Activated T-helper 17 cell treated with anti-CD3 and anti-CD28 coated beads, Interleukin-2, amount 50 U/mL, for 72 hours (primary cell): ENCODE measurements at regions not wholly inside any gene's neighbourhood (a gene's known extent, or its start where the extent isn't known, plus 50 kb on each side); places are given as distances from the start of the nearest gene placed in this dataset.
A peak's percentile ranks its signal among the peaks of the same experiment; 100 is the strongest.
"Not testable (repeated sequence)": the region's sequence is repeated elsewhere in the genome, so short reads cannot be mapped to it uniquely, and the experiment has no call there.

Experiments used
- ATAC-seq: fragments of 150-1000 bp; cut with Tn5 transposase; replicated peaks from 2 replicates; pipeline ENCODE4 v1.10.0; 2021; ENCODE audit warnings: mild to moderate bottlenecking, moderate library complexity
- H3K27ac Mint-ChIP-seq: one replicate; pipeline ENCODE4 v1.8.0; 2022; ENCODE audit warnings: mixed read lengths
- H3K27me3 Mint-ChIP-seq: one replicate; pipeline ENCODE4 v1.8.0; 2022; ENCODE audit warnings: mixed read lengths
- H3K36me3 Mint-ChIP-seq: one replicate; pipeline ENCODE4 v1.8.0; 2022; ENCODE audit warnings: low read depth, mild to moderate bottlenecking, mixed read lengths
- H3K4me1 Mint-ChIP-seq: one replicate; pipeline ENCODE4 v1.8.0; 2022; ENCODE audit warnings: mixed read lengths
- H3K4me3 Mint-ChIP-seq: one replicate; pipeline ENCODE4 v1.8.0; 2022; ENCODE audit warnings: mild to moderate bottlenecking, mixed read lengths
- H3K9me3 Mint-ChIP-seq: one replicate; pipeline ENCODE4 v1.8.0; 2022; ENCODE audit warnings: mixed read lengths

DNA sequence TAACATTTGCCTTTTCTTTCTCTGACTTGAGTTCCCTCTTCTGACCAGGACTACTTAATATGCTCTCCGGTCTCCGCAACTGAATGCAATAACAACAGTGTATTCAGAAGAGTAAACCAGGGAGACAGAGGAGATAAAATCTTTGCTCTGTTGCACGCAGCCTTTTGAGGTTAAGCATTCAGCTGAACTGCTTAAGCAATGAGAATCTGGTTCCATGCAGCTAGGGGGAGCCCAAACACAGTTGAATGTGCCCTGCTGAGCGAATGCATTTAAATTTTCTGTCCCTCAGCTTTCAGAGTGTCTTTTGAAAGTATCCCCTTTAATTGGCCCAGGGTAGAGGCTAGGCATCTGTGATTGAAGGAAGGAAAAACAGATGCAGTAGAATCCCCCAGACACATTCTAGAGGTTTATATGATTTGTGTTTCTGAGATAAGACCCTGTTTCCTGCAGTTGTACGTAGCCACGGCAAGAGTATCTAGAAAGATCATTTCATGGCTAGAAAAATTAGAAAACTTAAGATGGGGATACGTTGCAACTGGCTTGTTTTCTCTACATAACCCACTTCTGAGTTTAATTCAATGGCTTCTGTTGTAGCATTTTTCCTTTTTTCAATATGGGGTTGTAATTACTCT lies 309.6 kb downstream of the TUSC7 start:
- Mint-ChIP-seq H3K9me3 (no peaks in the 10 kb centered on the region), H3K4me3 (no peak overlapping the region), H3K36me3 (no peaks in the 10 kb centered on the region), H3K27ac (no peak overlapping the region), H3K27me3 (peaks cover 9% of the 10 kb centered on the region), H3K4me1 (no peaks in the 10 kb centered on the region)
- ATAC-seq, result peak; percentile 37

DNA sequence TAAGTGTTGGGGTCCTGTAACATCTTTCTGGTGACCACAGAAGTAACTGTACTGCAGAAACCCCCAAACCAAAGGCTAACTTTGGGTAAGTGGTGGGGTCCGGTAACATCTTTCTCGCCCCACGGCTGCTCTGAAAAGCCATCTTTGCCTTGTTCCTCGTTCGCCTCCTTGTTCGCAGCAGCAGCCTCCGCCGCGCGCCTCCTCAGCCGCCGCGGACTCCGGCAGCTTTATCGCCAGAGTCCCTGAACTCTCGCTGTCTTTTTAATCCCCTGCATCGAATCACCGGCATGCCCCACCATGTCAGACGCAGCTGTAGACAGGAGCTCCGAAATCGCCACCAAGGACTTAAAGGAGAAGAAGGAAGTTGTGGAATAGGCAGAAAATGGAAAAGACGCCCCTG lies 316.8 kb downstream of the TUSC7 start:
- H3K4me3 Mint-ChIP-seq, result no peak overlapping the region
- no peaks in the 10 kb centered on the region for H3K4me1 Mint-ChIP-seq
- H3K9me3 Mint-ChIP-seq, result peaks cover 3% of the 10 kb centered on the region
- H3K36me3 Mint-ChIP-seq, result no peaks in the 10 kb centered on the region
- no peak for ATAC-seq
- H3K27me3 Mint-ChIP-seq, result no peaks in the 10 kb centered on the region
- H3K27ac Mint-ChIP-seq, result no peak overlapping the region

DNA sequence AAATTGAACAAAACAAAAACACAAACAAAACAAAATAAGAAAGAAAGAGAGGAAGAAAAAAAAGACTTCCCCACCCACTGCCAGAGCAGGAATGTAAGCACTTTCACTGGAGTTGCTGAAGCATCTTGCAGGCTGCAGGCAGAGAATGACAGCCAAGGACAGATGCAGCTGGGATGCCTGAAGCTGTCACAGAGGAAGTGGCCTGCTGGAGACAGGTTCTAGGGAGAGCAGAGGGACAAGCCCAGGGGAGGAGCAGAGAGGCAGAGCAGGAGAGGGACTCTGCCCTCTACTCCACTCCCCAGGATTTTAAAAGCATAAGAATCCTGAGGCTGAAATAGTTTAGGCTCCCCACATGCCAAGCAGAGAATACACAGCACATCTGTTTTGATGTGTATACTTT lies 326.2 kb downstream of the TUSC7 start:
- Mint-ChIP-seq H3K9me3 (peaks cover 4% of the 10 kb centered on the region), H3K27me3 (no peaks in the 10 kb centered on the region), H3K4me3 (no peak overlapping the region), H3K36me3 (no peaks in the 10 kb centered on the region), H3K4me1 (no peaks in the 10 kb centered on the region), H3K27ac (no peak overlapping the region)
- ATAC-seq, result no peak

DNA sequence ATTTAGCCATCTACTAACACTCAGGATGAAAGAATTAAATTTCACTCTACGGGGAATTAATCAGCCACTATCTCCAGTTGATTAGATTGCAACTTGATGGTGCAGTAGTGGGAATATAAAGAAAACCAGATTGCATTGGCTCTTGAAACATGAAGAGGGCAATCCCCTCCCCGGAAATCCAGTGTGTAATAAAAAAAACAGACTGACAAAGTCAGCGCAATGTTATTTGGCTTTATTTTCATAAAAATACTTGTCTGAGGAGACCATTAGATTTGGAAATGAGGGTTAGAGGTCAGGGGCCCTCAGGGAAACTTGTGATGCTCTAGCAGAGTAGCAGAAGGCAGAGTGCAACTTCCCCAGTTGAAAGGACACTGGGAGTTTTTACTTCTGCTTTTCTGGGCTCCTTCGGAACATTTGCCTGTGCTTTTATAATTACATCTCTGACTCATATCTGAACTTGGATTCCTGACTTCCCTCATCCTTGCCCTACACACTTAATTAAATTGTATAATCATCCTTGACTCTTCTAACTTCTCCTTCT lies 326.8 kb downstream of the TUSC7 start:
- ATAC-seq, result no peak
- no peak overlapping the region for H3K27ac Mint-ChIP-seq
- peaks cover 4% of the 10 kb centered on the region for H3K9me3 Mint-ChIP-seq
- H3K27me3 Mint-ChIP-seq, result no peaks in the 10 kb centered on the region
- no peak overlapping the region for H3K4me3 Mint-ChIP-seq
- H3K4me1 Mint-ChIP-seq, result no peaks in the 10 kb centered on the region
- H3K36me3 Mint-ChIP-seq, result no peaks in the 10 kb centered on the region

DNA sequence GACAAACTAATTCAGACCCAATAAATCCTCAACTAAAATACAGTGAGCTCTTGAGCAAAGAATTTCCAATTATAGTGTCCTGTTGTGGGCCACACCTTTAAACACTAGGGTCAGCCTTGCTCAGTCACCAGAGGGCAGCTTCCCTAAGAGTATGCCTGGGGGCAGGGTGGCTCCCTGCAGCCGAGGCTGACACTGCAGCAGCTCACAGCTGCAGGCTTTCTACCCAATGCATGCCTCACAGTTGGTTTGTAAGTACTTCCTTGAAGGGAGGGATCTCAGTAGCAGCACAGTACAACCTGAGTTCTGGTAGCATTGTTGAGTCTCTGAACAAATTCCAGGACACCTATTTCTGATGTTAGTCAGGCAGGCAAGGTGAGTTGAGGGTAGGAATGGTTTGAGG lies 335.6 kb downstream of the TUSC7 start:
- Mint-ChIP-seq H3K4me3 (no peak overlapping the region), H3K9me3 (peaks cover 4% of the 10 kb centered on the region), H3K36me3 (no peaks in the 10 kb centered on the region), H3K27ac (no peak overlapping the region), H3K27me3 (no peaks in the 10 kb centered on the region), H3K4me1 (no peaks in the 10 kb centered on the region)
- ATAC-seq, result no peak

DNA sequence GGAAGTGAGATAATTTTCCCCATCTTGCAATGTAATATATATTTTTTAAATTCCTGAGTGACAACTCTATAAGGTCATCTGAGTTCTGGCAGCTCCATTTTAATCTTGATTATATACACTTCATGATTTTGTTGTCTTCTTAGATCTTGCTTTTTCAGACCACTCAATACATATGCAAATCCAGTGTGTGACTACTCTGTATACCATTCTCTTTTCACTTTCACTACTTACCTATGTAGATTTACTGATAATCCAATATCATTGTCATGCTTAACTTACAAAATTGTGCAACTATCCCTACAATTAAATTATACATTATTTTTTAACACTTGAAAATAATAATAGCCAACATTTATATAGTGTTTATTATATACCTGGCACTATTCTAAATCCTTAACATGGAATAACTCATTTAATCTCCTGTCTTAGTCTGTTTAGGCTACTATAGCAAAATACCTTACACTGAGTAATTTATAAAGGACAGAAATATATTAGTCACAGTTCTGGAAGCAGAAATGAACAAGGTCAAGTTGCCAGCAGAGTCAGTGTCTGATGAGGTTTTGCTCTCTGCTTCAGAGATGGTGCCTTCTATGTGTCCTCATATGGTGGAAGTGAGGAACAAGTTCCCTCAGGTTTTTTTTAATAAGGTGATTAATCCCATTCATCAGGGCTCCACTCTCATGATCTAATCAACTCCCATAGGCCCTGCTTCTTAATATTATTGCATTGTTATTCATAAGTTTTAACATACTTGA lies 338.5 kb downstream of the TUSC7 start:
- peaks cover 4% of the 10 kb centered on the region for H3K9me3 Mint-ChIP-seq
- no peaks in the 10 kb centered on the region for H3K27me3 Mint-ChIP-seq

DNA sequence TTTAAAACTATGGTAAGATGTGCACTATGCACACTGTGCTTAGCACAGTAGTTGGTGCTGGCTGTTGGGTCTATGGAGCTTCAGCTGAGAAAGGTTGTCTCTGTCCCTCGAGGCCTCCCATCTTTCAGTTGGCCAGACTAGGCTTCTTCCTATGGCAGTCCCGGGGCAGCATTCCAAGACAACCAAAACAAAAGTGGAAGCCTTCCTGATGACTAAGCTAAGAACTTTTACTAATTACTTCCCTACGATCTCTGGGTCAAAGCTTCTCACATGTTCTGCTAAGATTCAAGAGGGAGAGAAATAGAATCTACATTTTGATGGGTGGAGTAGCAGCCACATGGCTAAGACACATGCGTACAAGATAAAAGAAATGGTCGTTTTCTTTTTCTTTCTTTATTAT lies 342.8 kb downstream of the TUSC7 start:
- no peaks in the 10 kb centered on the region for H3K4me1 Mint-ChIP-seq
- no peak overlapping the region for H3K4me3 Mint-ChIP-seq
- ATAC-seq, result no peak
- peaks cover 4% of the 10 kb centered on the region for H3K9me3 Mint-ChIP-seq
- H3K27ac Mint-ChIP-seq, result no peak overlapping the region
- H3K36me3 Mint-ChIP-seq, result no peaks in the 10 kb centered on the region
- H3K27me3 Mint-ChIP-seq, result no peaks in the 10 kb centered on the region

More for the DNA sequence above, 338.5 kb downstream of the TUSC7 start:
- ATAC-seq, result no peak
- H3K4me3 Mint-ChIP-seq, result no peak overlapping the region
- H3K4me1 Mint-ChIP-seq, result no peaks in the 10 kb centered on the region
- no peaks in the 10 kb centered on the region for H3K36me3 Mint-ChIP-seq
- no peak overlapping the region for H3K27ac Mint-ChIP-seq

DNA sequence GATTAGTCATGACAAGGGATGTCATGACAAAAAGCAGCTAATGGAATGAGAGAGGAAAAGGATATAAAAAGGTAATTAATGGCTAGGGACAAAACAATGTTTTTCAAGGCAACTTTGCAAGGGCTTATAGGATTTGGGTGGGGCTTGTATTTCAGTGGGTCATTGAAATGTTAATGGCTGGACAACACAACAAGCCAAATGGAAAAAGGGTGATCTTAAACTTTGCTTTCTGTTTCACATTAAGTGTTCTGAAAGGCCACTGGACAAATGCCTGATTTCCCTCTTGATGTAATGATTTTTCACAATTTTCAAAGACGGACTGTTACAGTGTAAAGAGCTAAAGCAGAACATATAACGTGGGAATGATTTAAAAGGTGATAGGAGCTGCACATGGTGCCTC lies 345.0 kb downstream of the TUSC7 start:
- no peaks in the 10 kb centered on the region for H3K27me3 Mint-ChIP-seq
- no peak overlapping the region for H3K4me3 Mint-ChIP-seq
- no peak for ATAC-seq

DNA sequence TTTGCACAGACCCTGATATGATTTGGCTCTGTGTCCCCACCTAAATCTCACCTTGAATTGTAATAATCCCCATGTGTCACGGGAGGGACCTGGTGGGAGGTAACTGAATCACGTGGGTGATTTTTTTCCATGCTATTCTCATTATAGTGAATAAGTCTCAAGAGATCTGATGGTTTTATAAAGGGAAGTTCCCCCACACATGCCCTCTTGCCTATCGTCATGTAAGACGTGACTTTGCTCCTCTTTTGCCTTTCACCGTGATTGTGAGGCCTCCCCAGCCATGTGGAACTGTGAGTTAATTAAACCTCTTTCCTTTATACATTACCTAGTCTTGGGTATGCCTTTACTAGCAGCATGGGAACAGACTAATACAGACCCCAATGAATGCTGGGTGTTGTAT lies 347.4 kb downstream of the TUSC7 start:
- H3K27ac Mint-ChIP-seq, H3K27me3 Mint-ChIP-seq, H3K36me3 Mint-ChIP-seq, ATAC-seq, H3K9me3 Mint-ChIP-seq, H3K4me3 Mint-ChIP-seq, H3K4me1 Mint-ChIP-seq: not testable (repeated sequence)

More for the DNA sequence above, 345.0 kb downstream of the TUSC7 start:
- Mint-ChIP-seq H3K27ac (no peak overlapping the region), H3K4me1 (no peaks in the 10 kb centered on the region), H3K9me3 (no peaks in the 10 kb centered on the region), H3K36me3 (no peaks in the 10 kb centered on the region)

DNA sequence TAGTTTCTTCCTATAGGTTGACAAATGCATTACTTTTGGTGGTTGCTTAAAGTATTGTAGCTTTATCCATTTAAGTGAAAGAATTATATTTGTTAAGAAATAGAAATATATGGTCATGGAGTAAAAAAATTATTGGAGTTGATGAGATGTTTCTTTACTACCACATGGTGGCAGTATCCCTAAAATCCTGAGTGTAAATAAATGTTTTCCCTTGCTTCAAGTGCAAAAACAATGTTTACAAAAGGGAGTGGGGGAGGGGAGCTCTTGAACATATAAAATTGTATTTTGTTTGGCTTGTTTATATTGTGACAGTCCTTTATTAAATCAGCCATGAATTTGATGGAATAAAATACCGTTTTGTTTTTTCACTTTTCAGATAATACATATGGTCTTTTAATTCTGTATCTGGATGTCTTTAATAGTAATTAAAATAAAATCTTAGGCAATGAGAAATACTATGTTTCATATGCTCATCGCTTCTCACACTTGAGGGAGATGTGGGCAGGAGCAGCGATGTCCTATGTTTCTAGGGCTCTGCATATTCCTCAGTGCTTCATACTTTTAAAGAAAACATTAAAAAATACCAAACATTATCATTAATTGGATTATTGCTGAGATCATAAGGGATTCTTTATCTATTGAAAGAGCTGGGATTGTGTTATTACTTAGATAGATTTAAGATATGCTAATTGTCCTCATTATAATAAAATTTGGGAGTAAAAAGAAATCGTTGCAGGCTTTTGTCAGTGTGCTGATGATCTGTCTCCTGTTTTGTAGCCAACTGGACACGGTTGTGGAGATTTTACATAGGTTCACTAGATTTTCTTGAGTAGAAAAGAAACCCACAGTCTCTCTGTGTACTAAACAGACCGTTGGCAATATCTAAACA lies 349.7 kb downstream of the TUSC7 start:
- no peaks in the 10 kb centered on the region for H3K36me3 Mint-ChIP-seq
- H3K9me3 Mint-ChIP-seq, result no peaks in the 10 kb centered on the region
- no peaks in the 10 kb centered on the region for H3K4me1 Mint-ChIP-seq
- no peaks in the 10 kb centered on the region for H3K27me3 Mint-ChIP-seq
- no peak for ATAC-seq
- no peak overlapping the region for H3K4me3 Mint-ChIP-seq
- no peak overlapping the region for H3K27ac Mint-ChIP-seq

DNA sequence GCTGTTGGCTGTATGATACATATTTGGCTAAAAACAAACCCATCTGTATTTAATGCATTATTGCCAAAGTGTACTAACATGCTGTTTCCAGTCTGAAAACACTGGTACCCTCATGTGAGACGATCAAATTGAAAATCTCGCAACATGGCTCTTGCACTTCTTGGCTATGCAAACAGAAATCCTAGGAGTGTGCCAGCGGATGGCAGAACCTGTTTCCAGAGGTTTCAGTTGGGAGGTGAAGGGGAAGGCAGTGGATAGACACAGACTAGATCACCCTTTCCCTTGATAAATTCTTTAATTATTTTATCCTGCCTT lies 350.3 kb downstream of the TUSC7 start:
- Mint-ChIP-seq H3K4me3 (no peak overlapping the region), H3K4me1 (no peaks in the 10 kb centered on the region)

DNA sequence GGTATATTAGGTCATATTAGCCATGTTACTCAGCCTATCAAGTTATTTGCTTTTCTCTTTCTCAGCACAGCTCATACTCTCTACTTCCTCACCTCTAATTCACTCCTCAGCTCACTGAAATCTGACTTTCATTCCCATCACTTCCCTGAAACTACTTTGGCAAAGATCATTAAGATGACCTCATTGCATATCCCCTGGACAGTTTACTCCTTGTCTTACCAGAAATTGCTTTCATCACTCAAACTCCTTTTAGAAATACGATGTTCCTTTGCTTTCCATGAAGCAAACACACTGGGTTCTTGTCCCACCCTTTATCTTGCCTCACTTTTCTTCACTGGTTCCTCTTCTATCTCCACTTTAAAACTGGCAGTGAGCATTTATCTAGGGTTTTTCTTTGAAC lies 354.4 kb downstream of the TUSC7 start:
- H3K4me3 Mint-ChIP-seq, result no peak overlapping the region
- no peaks in the 10 kb centered on the region for H3K27me3 Mint-ChIP-seq
- no peak overlapping the region for H3K27ac Mint-ChIP-seq
- H3K36me3 Mint-ChIP-seq, result no peaks in the 10 kb centered on the region
- H3K9me3 Mint-ChIP-seq, result no peaks in the 10 kb centered on the region
- H3K4me1 Mint-ChIP-seq, result no peaks in the 10 kb centered on the region
- no peak for ATAC-seq

More for the DNA sequence above, 350.3 kb downstream of the TUSC7 start:
- H3K27me3 Mint-ChIP-seq, result no peaks in the 10 kb centered on the region
- no peak overlapping the region for H3K27ac Mint-ChIP-seq
- H3K36me3 Mint-ChIP-seq, result no peaks in the 10 kb centered on the region
- H3K9me3 Mint-ChIP-seq, result no peaks in the 10 kb centered on the region
- no peak for ATAC-seq

DNA sequence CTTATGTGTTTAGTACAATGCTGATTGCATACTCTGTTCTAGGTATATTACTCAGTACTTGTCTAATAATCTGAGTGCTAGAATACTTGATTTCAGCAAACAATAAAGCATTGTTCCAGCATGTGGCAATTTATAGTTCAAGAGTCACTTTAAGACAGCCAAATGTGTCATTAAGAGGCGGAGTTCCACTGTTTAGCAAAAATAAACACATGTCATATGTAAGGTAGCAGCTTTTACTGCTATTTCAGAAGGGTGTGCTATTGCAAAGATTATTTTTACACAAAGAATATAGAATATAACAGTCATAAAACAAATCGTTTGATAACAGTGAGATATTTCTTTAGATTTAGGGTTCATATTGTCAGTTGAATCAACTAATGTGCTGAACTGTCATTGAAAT lies 358.7 kb downstream of the TUSC7 start:
- no peak overlapping the region for H3K4me3 Mint-ChIP-seq
- no peak for ATAC-seq
- no peaks in the 10 kb centered on the region for H3K4me1 Mint-ChIP-seq
- H3K27ac Mint-ChIP-seq, result no peak overlapping the region
- no peaks in the 10 kb centered on the region for H3K27me3 Mint-ChIP-seq
- H3K9me3 Mint-ChIP-seq, result no peaks in the 10 kb centered on the region
- H3K36me3 Mint-ChIP-seq, result no peaks in the 10 kb centered on the region

DNA sequence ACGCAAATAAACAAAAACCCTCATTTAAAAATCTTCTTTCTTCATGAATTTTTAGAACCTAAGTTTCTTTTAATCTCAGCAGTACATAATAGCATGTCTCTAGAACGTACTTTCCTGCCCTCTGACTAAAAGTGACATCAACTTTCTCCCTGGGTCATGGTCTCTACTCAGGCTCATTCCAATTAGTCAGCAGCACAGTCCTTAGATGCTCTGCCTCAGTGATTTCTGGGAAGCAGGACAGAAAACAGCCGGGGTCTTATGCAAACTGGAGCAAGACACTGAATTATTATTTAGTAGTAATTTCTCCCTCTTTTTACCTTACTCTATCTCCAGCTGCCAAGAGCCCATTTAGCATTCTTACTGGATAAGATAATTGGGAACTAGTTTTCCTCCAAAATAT lies 365.2 kb downstream of the TUSC7 start:
- ATAC-seq, result no peak
- Mint-ChIP-seq H3K9me3 (peaks cover 4% of the 10 kb centered on the region), H3K4me1 (no peaks in the 10 kb centered on the region), H3K27ac (no peak overlapping the region), H3K27me3 (no peaks in the 10 kb centered on the region), H3K4me3 (no peak overlapping the region), H3K36me3 (no peaks in the 10 kb centered on the region)

DNA sequence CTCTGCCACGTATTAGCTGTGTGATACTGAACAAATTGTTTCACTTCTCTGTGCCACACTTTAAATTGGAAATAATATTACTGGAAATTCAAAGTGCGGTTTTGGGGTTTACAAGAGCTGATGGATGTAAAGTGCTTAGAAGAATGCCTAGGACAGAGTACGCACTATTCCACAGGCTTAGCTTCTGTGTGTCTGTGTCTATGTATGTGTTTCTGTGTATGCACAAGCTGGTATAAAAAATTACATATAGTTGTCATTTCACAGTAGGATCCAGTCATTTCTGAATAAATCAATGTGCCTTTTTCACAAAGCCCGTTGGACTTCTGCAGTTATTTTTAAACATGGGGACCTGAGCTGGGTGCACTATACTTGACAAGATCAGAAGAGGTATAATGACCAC lies 370.4 kb downstream of the TUSC7 start:
- Mint-ChIP-seq H3K9me3 (peaks cover 18% of the 10 kb centered on the region), H3K27ac (no peak overlapping the region), H3K4me3 (no peak overlapping the region), H3K36me3 (no peaks in the 10 kb centered on the region), H3K27me3 (no peaks in the 10 kb centered on the region), H3K4me1 (no peaks in the 10 kb centered on the region)
- ATAC-seq, result no peak
